DND-41 (cell line): ENCODE measurements at regions not wholly inside any gene's neighbourhood (a gene's known extent, or its start where the extent isn't known, plus 50 kb on each side); places are given as distances from the start of the nearest gene placed in this dataset.

ENCODE experiments used
- ATAC-seq: fragments of 200-7000 bp; cut with Tn5 transposase; 3 replicates; pipeline ENCODE4 v1.9.1; 2021; ENCODE audit warnings: low read depth; ENCODE audit not compliant: insufficient read depth
- DNase-seq: peaks from one replicate; pipeline ENCODE4 v3.0.0-alpha.2; 2020
- H2AFZ ChIP-seq: 2 replicates; pipeline ENCODE4 v1.6.0; 2012; ENCODE audit warnings: low read depth, low read length
- H3K27ac ChIP-seq: 2 replicates; pipeline ENCODE4 v1.5.1; 2012; ENCODE audit warnings: low read length, inconsistent platforms
- H3K27me3 ChIP-seq: fragments of 200-600 bp; sonication (generic); 2 replicates; pipeline ENCODE4 v1.6.0; 2012; ENCODE audit warnings: low read length, mild to moderate bottlenecking, inconsistent platforms; ENCODE audit not compliant: insufficient read depth, poor library complexity
- H3K36me3 ChIP-seq: 2 replicates; pipeline ENCODE4 v1.5.1; 2012; ENCODE audit warnings: low read length, inconsistent platforms; ENCODE audit not compliant: insufficient read depth
- H3K4me1 ChIP-seq: 2 replicates; pipeline ENCODE4 v1.5.1; 2012; ENCODE audit warnings: mild to moderate bottlenecking, low read length; ENCODE audit not compliant: insufficient read depth
- H3K4me2 ChIP-seq: 2 replicates; pipeline ENCODE4 v1.6.0; 2012; ENCODE audit warnings: mild to moderate bottlenecking, moderate library complexity, low read length, inconsistent platforms; ENCODE audit not compliant: insufficient read depth
- H3K4me3 ChIP-seq, 2 experiments: fragments of 200-600 bp in 1 of 2; shearing (Covaris generic) in 1 of 2; 2 replicates each; pipeline ENCODE4 v1.5.1; 2012 to 2016; ENCODE audit warnings: inconsistent platforms in 2 of 2, low read length in 2 of 2, mild to moderate bottlenecking in 2 of 2, low read depth in 1 of 2, moderate library complexity in 1 of 2
- H3K79me2 ChIP-seq: 2 replicates; pipeline ENCODE4 v1.6.0; 2012; ENCODE audit warnings: low read length, inconsistent platforms; ENCODE audit not compliant: insufficient read depth
- H3K9ac ChIP-seq: 2 replicates; pipeline ENCODE4 v1.6.0; 2012; ENCODE audit warnings: low read depth, mild to moderate bottlenecking, inconsistent platforms, low read length, moderate library complexity
- H3K9me3 ChIP-seq: 2 replicates; pipeline ENCODE4 v1.5.1; 2012; ENCODE audit warnings: low read length, moderate library complexity, mild to moderate bottlenecking, inconsistent platforms; ENCODE audit not compliant: insufficient read depth, severe bottlenecking
- H4K20me1 ChIP-seq: 2 replicates; pipeline ENCODE4 v1.6.0; 2012; ENCODE audit warnings: low read length; ENCODE audit not compliant: insufficient read depth
- CTCF ChIP-seq: IDR thresholded peaks from 2 replicates; pipeline ENCODE4 v1.5.1; 2012; ENCODE audit warnings: borderline replicate concordance, low read length, moderate library complexity, mild to moderate bottlenecking; ENCODE audit not compliant: poor library complexity, severe bottlenecking; ENCODE audit errors: extremely low read depth
- EZH2 ChIP-seq: IDR thresholded peaks from 3 replicates; pipeline ENCODE4 v1.6.1; 2012; ENCODE audit warnings: borderline replicate concordance, low read depth, mild to moderate bottlenecking, moderate library complexity, low read length, inconsistent platforms; ENCODE audit not compliant: severe bottlenecking

- no peaks in the 10 kb centered on the region for H3K4me1 ChIP-seq
- peaks cover 4% of the 10 kb centered on the region; the same call in 1 of the 2 replicates for H4K20me1 ChIP-seq
- no peaks in the 10 kb centered on the region for H3K9me3 ChIP-seq
- no peak overlapping the region for H3K9ac ChIP-seq
- no peak overlapping the region for H3K27ac ChIP-seq
- no peak for TF ChIP-seq EZH2
- no peak overlapping the region for H3K4me2 ChIP-seq
- no peaks in the 10 kb centered on the region for H3K36me3 ChIP-seq
- H3K4me3 ChIP-seq = no peak overlapping the region
- no peak for DNase-seq
- no peak for ATAC-seq
- no peak overlapping the region for H2AFZ ChIP-seq
- H3K79me2 ChIP-seq = no peaks in the 10 kb centered on the region
- peaks cover 20% of the 10 kb centered on the region for H3K27me3 ChIP-seq
Observed at GRCh38 chr1:29914936-29915335, 678.6 kb downstream of the PTPRU start.

- Histone ChIP-seq H3K36me3 (no peaks in the 10 kb centered on the region), H3K4me1 (no peaks in the 10 kb centered on the region), H3K9me3 (no peaks in the 10 kb centered on the region), H2AFZ (no peak overlapping the region), H3K4me3 (no peak overlapping the region), H3K9ac (no peak overlapping the region), H3K27me3 (peaks cover 20% of the 10 kb centered on the region), H3K79me2 (no peaks in the 10 kb centered on the region), H4K20me1 (peaks cover 4% of the 10 kb centered on the region; the same call in 1 of the 2 replicates), H3K4me2 (no peak overlapping the region), H3K27ac (no peak overlapping the region)
- no peak for ATAC-seq
- peak; percentile 7 for DNase-seq
- TF ChIP-seq CTCF = peak; percentile 54
- no peak for TF ChIP-seq EZH2
Observed at GRCh38 chr1:29912425-29912824, 676.1 kb downstream of the PTPRU start.

GRCh38 chr1:29909962-29910361, 673.6 kb downstream of the PTPRU start:
- H3K9me3 ChIP-seq = no peaks in the 10 kb centered on the region
- no peaks in the 10 kb centered on the region for H3K79me2 ChIP-seq
- peaks cover 4% of the 10 kb centered on the region; the same call in 1 of the 2 replicates for H4K20me1 ChIP-seq
- H3K36me3 ChIP-seq = no peaks in the 10 kb centered on the region
- H3K9ac ChIP-seq = no peak overlapping the region
- peaks cover 20% of the 10 kb centered on the region for H3K27me3 ChIP-seq
- DNase-seq (no peak), ATAC-seq (no peak; the same call in 2 of the 3 replicates)
- no peak for TF ChIP-seq CTCF
- no peak for TF ChIP-seq EZH2
- no peak overlapping the region for H3K4me2 ChIP-seq
- no peaks in the 10 kb centered on the region for H3K4me1 ChIP-seq
- H3K27ac ChIP-seq = no peak overlapping the region
- H3K4me3 ChIP-seq = no peak overlapping the region
- H2AFZ ChIP-seq = no peak overlapping the region

GRCh38 chr1:29907596-29907995, 671.3 kb downstream of the PTPRU start:
- H3K9ac ChIP-seq = no peak overlapping the region
- no peak for TF ChIP-seq CTCF
- no peak for TF ChIP-seq EZH2
- no peak overlapping the region for H3K27ac ChIP-seq
- H3K4me1 ChIP-seq = no peaks in the 10 kb centered on the region
- H2AFZ ChIP-seq = no peak overlapping the region; the same call in 1 of the 2 replicates
- H3K9me3 ChIP-seq = no peaks in the 10 kb centered on the region
- H4K20me1 ChIP-seq = peaks cover 4% of the 10 kb centered on the region; the same call in 1 of the 2 replicates
- no peaks in the 10 kb centered on the region for H3K36me3 ChIP-seq
- no peak overlapping the region for H3K4me2 ChIP-seq
- ATAC-seq = no peak
- H3K79me2 ChIP-seq = no peaks in the 10 kb centered on the region
- H3K4me3 ChIP-seq = no peak overlapping the region
- peaks cover 17% of the 10 kb centered on the region for H3K27me3 ChIP-seq
- DNase-seq = no peak
